ENCODE measurements at regions not wholly inside any gene's neighbourhood (a gene's known extent, or its start where the extent isn't known, plus 50 kb on each side); places are given as distances from the start of the nearest gene placed in this dataset.

- TF ChIP-seq CTCF (IDR thresholded peaks at IDR 0.05) (no peak), EP300 (IDR thresholded peaks at IDR 0.05) (no peak), POLR2A (IDR thresholded peaks at IDR 0.05) (no peak)
These were observed 84.9 kb downstream of the METTL4 start for GRCh38 chr18:2486426-2486825.

Measured in sigmoid colon (tissue), 4 donors.